HL-60 (cell line): ENCODE measurements at regions not wholly inside any gene's neighbourhood (a gene's known extent, or its start where the extent isn't known, plus 50 kb on each side); places are given as distances from the start of the nearest gene placed in this dataset.

ENCODE experiments used
- POLR2AphosphoS5 ChIP-seq: IDR thresholded peaks from 2 replicates; pipeline ENCODE4 v1.6.1; 2012; ENCODE audit warnings: low read depth
- TF ChIP-seq, protein P1 (sequence below): IDR thresholded peaks from one replicate; pipeline ENCODE4 v1.5.1; 2011; ENCODE audit warnings: low read length, control low read depth, inconsistent platforms; ENCODE audit not compliant: insufficient read depth

DNA sequence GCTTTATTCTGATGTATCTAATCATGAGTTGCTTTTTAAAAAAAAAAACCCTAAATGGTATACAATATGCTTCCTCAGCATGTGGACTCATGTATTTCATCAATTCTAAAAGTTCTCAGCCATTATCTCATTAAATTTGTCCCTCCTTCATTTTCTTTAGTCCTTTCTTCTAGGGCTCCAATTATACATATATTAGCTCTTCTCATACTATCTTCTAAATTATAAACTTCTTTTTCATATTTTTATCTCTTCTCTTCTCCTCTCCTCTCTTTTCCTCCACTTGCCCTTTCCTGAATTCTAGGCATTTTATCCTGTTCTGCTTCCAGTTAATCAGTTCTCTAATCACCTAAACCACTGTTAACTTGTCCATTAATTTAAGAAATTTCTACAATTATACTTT is 55.0 kb upstream of the IL33 start:
- no peak for TF ChIP-seq POLR2AphosphoS5
- TF ChIP-seq, protein P1, sequence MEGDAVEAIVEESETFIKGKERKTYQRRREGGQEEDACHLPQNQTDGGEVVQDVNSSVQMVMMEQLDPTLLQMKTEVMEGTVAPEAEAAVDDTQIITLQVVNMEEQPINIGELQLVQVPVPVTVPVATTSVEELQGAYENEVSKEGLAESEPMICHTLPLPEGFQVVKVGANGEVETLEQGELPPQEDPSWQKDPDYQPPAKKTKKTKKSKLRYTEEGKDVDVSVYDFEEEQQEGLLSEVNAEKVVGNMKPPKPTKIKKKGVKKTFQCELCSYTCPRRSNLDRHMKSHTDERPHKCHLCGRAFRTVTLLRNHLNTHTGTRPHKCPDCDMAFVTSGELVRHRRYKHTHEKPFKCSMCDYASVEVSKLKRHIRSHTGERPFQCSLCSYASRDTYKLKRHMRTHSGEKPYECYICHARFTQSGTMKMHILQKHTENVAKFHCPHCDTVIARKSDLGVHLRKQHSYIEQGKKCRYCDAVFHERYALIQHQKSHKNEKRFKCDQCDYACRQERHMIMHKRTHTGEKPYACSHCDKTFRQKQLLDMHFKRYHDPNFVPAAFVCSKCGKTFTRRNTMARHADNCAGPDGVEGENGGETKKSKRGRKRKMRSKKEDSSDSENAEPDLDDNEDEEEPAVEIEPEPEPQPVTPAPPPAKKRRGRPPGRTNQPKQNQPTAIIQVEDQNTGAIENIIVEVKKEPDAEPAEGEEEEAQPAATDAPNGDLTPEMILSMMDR: no peak
